BLaER1 treated with 17β-estradiol and CSF1 and Interleukin-3, amounts not matched to agents 10 nM and 100 nM (cell line): ENCODE measurements at regions not wholly inside any gene's neighbourhood (a gene's known extent, or its start where the extent isn't known, plus 50 kb on each side); places are given as distances from the start of the nearest gene placed in this dataset.

Experiments
- H3K27ac ChIP-seq, 11 experiments: shearing (Covaris generic); formaldehyde crosslinking; 2 replicates each; pipeline ENCODE4 v1.8.1; 2022
- H3K27me3 ChIP-seq, 11 experiments: shearing (Covaris generic); formaldehyde crosslinking; 2 replicates each; pipeline ENCODE4 v1.8.1; 2022
- H3K36me3 ChIP-seq, 11 experiments: shearing (Covaris generic); formaldehyde crosslinking; 2 replicates each; pipeline ENCODE4 v1.8.1; 2022
- H3K4me1 ChIP-seq, 10 experiments: shearing (Covaris generic); formaldehyde crosslinking; 2 replicates each; pipeline ENCODE4 v1.8.1; 2022
- H3K4me2 ChIP-seq, 11 experiments: shearing (Covaris generic); formaldehyde crosslinking; 2 replicates each; pipeline ENCODE4 v1.8.1; 2022
- H3K4me3 ChIP-seq, 10 experiments: shearing (Covaris generic); formaldehyde crosslinking; 2 replicates each; pipeline ENCODE4 v1.8.1; 2022
- H3K9ac ChIP-seq, 11 experiments: shearing (Covaris generic); formaldehyde crosslinking; 2 replicates each; pipeline ENCODE4 v1.8.1; 2022
- H3K9me3 ChIP-seq, 11 experiments: shearing (Covaris generic); formaldehyde crosslinking; replicated peaks in 1 of 11; 2 replicates each; pipeline ENCODE4 v1.8.1; 2022
- H4K20me1 ChIP-seq, 11 experiments: shearing (Covaris generic); formaldehyde crosslinking; 2 replicates each; pipeline ENCODE4 v1.8.1; 2022
- Cebpa-rat ChIP-seq, 11 experiments: shearing (Covaris generic); IDR thresholded peaks; 2 replicates each; pipeline ENCODE4 v1.8.1; 2022

DNA sequence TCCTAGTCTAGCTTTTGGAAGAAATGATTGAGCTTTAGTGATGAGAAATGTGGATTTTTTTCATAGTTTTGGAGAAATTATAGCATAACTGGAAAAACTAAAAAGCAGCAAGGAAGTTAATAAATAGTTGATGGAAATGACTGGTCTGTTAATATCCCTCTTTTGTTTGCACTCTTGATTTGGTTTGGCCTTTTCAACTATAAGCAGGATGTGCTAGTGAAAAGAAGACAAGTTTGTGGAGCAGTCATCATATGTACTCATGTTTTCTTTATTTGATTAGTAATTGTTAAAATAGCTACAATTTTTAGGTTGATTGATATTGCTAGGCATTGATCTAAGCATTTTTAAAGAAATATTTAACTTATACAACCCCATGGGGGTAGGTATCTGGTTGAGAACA is 374.7 kb downstream of the TAF11L14 start:
- Histone ChIP-seq H3K27ac (no peak overlapping the region), H3K4me1 (no peaks in the 10 kb centered on the region), H3K36me3 (no peaks in the 10 kb centered on the region), H3K4me3 (no peak overlapping the region), H3K4me2 (no peak overlapping the region), H3K9me3 (peaks cover 0 to 6% (median 0%) of the 10 kb centered on the region in 11 experiments; a peak in 1 of 22 replicates), H3K27me3 (no peaks in the 10 kb centered on the region), H4K20me1 (no peaks in the 10 kb centered on the region), H3K9ac (no peak overlapping the region)
- TF ChIP-seq Cebpa-rat (IDR thresholded peaks at IDR 0.05): no peak

DNA sequence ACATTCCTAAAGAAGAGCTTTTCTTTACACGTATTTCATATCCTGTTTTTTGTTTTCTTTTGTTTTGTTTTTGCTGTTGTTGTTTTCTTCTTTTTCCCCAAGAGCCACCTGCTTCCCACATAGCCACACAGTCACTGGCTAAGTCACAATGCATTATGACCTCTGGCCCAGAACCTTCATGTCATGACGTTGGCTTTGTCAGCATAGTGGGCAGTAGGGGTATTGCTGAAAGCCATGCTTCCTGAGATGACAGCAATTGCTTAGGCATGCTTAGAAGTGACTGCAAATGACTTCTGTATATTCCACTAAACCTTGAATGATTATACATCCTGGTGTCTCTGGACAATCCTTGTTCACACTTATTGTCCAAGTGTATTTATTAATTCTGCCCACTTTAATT is 375.8 kb downstream of the TAF11L14 start:
- Histone ChIP-seq H3K36me3 (no peaks in the 10 kb centered on the region), H3K9ac (no peak overlapping the region), H4K20me1 (no peaks in the 10 kb centered on the region), H3K9me3 (peaks cover 0 to 6% (median 0%) of the 10 kb centered on the region in 11 experiments; a peak in 1 of 22 replicates), H3K4me3 (no peak overlapping the region), H3K27me3 (no peaks in the 10 kb centered on the region), H3K4me2 (no peak overlapping the region), H3K4me1 (no peaks in the 10 kb centered on the region), H3K27ac (no peak overlapping the region)
- no peak for TF ChIP-seq Cebpa-rat (IDR thresholded peaks at IDR 0.05)

DNA sequence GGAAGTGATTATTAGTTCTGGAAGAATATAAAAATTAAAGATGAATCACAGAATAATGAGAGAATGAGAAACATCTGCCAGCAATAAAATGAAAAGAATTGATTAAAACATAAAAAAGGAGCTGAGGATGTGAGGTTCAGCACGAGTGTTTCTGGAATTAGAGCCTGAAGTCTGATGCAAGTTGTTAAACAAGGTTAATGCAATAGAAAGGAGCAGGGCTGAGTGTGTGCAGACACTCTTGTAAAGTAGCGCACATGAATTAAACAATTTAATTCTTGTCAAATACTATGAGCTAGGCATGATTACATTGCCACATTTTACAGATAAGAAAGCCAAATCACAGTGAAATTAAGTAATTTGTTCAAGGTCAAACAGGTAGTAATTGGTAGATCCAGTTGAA is 384.2 kb downstream of the TAF11L14 start:
- no peaks in the 10 kb centered on the region for H3K36me3 ChIP-seq
- H3K4me1 ChIP-seq: peaks cover 0 to 5% (median 0%) of the 10 kb centered on the region in 10 experiments; a peak in 7 of 20 replicates
- H3K27ac ChIP-seq: no peak overlapping the region
- no peak overlapping the region for H3K4me3 ChIP-seq
- H3K9ac ChIP-seq: no peak overlapping the region
- H3K4me2 ChIP-seq: no peak overlapping the region
- no peak for TF ChIP-seq Cebpa-rat (IDR thresholded peaks at IDR 0.05)
- no peaks in the 10 kb centered on the region for H4K20me1 ChIP-seq
- no peaks in the 10 kb centered on the region for H3K27me3 ChIP-seq
- H3K9me3 ChIP-seq: peaks cover 0 to 7% (median 5%) of the 10 kb centered on the region in 11 experiments; a peak in 5 of 22 replicates

DNA sequence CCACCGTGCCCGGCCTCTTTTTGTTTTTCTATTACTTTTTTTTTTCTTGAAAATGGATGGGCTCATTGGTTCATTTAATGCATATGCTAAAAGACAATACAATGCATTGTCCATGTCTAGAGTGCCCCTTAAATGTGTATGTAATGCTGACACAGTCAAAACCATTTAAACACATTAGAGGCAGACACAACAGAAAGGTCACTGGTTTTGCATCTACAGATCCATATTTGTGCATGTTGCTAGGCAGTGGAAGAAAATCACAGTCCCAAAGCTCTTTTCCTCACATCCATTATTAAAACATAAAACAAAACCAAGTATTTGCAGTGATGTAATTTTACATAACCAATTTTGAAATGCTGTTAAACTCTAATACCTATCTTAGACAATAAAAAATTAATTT is 389.0 kb downstream of the TAF11L14 start:
- Histone ChIP-seq H3K27ac (no peak overlapping the region; a peak in 1 of 22 replicates), H4K20me1 (no peaks in the 10 kb centered on the region), H3K9me3 (no peaks in the 10 kb centered on the region), H3K27me3 (no peaks in the 10 kb centered on the region), H3K4me1 (peaks cover 0 to 26% (median 13%) of the 10 kb centered on the region in 10 experiments; a peak in 15 of 20 replicates), H3K36me3 (no peaks in the 10 kb centered on the region), H3K4me3 (no peak overlapping the region), H3K4me2 (peak overlapping the region in 3 of 11 experiments; percentile 7 to 82 (median 63); a peak in 4 of 22 replicates), H3K9ac (no peak overlapping the region)
- no peak for TF ChIP-seq Cebpa-rat (IDR thresholded peaks at IDR 0.05)

DNA sequence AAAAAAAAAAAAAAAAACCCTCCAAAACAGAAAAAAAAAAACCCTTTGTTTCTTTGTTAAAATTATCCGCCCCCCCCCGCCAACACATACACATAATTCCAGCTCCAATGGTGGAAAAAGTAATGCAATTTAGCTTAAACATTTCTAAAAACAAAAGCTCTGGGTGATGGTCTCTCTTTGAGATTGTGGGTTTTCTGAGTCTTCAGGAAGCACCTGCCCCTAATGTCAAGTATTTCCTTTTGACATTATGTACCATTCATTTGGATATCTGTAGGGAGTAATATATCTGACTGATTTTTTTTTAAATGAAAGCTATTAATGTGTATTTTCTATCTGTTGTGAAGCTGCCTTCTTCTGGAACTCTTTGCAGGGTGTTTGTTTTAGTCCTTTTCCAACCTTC is 389.7 kb downstream of the TAF11L14 start:
- H3K27me3 ChIP-seq: no peaks in the 10 kb centered on the region
- no peak overlapping the region for H3K9ac ChIP-seq
- no peak overlapping the region for H3K4me3 ChIP-seq
- peak overlapping the region in 1 of 11 experiments; percentile 39; a peak in 2 of 22 replicates for H3K27ac ChIP-seq
- H3K36me3 ChIP-seq: no peaks in the 10 kb centered on the region
- peaks cover 0 to 26% (median 13%) of the 10 kb centered on the region in 10 experiments; a peak in 15 of 20 replicates for H3K4me1 ChIP-seq
- TF ChIP-seq Cebpa-rat (IDR thresholded peaks at IDR 0.05): no peak
- peak overlapping the region in 7 of 11 experiments; percentile 32 to 82 (median 67); a peak in 14 of 22 replicates for H3K4me2 ChIP-seq
- no peaks in the 10 kb centered on the region for H4K20me1 ChIP-seq
- no peaks in the 10 kb centered on the region for H3K9me3 ChIP-seq

DNA sequence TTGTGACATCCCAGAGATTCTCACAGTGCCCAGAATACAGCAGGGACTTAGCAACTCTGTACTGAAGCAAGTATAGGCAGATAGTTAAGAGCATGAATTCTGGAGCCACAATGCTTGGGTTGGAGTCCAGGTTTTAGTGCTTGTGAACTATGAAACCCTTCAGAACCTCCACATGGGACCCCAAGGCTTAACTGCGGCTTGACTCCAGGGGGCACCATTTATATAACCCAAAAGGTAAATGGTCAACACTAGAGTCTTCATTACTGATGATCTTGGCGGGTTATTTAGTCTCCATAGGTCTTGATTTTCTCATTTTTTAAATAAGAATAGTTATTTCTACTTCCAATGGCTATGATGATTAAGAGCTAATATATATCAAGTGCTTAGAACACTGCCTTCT is 390.3 kb downstream of the TAF11L14 start:
- no peak for TF ChIP-seq Cebpa-rat (IDR thresholded peaks at IDR 0.05)
- Histone ChIP-seq H3K9ac (no peak overlapping the region), H3K36me3 (no peaks in the 10 kb centered on the region), H3K27ac (peak overlapping the region in 2 of 11 experiments; percentile 15 to 39; a peak in 2 of 22 replicates), H3K4me1 (peaks cover 0 to 26% (median 13%) of the 10 kb centered on the region in 10 experiments; a peak in 15 of 20 replicates), H4K20me1 (no peaks in the 10 kb centered on the region), H3K27me3 (no peaks in the 10 kb centered on the region), H3K4me2 (peak overlapping the region in 7 of 11 experiments; percentile 32 to 82 (median 67); a peak in 14 of 22 replicates), H3K9me3 (no peaks in the 10 kb centered on the region), H3K4me3 (no peak overlapping the region)

DNA sequence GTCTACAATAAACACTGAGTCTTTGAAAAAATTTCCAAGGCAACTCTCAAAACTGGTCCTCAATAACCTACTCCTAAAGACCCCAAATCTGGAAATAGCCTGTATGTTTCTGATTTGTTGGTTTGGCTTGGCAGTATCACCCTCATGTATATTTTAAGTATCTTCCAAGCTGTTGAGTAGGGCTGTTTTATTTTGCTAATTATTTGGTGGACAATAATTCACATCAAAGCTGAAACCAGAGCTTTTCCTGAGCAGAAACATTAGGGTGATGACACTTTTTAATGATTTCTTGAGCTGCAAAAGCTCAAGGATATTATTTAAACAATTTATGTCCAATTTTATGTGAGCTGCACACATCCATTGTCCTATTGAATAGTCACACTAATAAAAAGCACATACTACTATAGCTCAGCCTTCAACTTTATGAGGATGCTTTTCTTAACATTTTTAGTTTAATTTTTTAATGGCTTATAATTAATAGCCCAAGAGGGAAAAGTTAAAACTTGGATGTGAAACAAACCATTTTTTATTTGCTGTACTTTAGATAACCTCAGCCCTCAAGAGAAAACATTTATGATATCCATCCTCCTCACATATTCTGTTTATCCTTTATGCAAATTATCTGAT is 393.1 kb downstream of the TAF11L14 start:
- Histone ChIP-seq H3K4me2 (no peak overlapping the region), H3K9ac (no peak overlapping the region), H3K4me1 (peaks cover 0 to 26% (median 13%) of the 10 kb centered on the region in 10 experiments; a peak in 15 of 20 replicates), H4K20me1 (no peaks in the 10 kb centered on the region), H3K27ac (no peak overlapping the region), H3K9me3 (no peaks in the 10 kb centered on the region), H3K4me3 (no peak overlapping the region), H3K27me3 (no peaks in the 10 kb centered on the region), H3K36me3 (no peaks in the 10 kb centered on the region)
- TF ChIP-seq Cebpa-rat (IDR thresholded peaks at IDR 0.05): no peak

DNA sequence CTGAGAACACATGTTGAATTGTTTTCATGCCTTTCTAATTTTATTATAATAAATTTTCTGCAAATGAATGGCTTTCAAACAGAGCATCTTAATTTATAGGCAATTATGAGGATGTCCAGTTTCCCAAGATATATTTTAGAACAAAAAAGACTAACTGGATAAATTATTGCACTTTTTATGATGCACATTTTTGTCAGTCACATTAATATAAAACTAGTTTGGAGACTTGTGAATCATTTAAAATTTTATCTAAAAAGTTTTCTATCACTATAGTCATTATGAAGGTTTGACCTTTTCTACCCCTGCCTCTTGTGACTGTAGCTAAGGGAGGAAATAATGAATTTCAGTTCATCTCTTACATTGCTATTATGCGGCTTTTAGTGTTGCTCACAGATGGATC is 393.8 kb downstream of the TAF11L14 start:
- no peaks in the 10 kb centered on the region for H3K9me3 ChIP-seq

DNA sequence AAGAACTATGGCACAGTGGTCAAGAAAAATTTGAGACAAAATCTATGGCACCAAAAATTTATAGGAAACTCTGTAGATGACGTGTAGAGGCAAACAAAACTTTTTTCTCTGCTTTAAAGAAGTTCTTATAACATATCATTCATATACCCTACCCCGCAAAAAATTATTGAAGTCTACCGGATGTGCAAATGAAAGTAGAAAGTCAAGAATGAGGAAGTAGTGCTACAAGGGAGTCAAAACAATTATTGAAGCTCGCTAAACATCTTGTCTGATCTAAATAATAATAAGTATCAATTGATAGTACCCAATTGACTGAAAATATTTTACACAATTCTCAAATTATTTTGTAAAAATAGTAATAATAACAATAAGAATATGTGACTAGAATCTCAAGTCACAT is 398.5 kb downstream of the TAF11L14 start:
- H4K20me1 ChIP-seq: no peaks in the 10 kb centered on the region
- H3K9ac ChIP-seq: no peak overlapping the region
- no peak overlapping the region for H3K4me2 ChIP-seq
- TF ChIP-seq Cebpa-rat (IDR thresholded peaks at IDR 0.05): no peak
- H3K4me3 ChIP-seq: no peak overlapping the region
- no peaks in the 10 kb centered on the region for H3K27me3 ChIP-seq
- H3K4me1 ChIP-seq: no peaks in the 10 kb centered on the region
- H3K36me3 ChIP-seq: no peaks in the 10 kb centered on the region
- peaks cover 0 to 18% (median 0%) of the 10 kb centered on the region in 11 experiments; a peak in 7 of 22 replicates for H3K9me3 ChIP-seq
- no peak overlapping the region for H3K27ac ChIP-seq

More for the DNA sequence above, 393.8 kb downstream of the TAF11L14 start:
- no peak overlapping the region for H3K9ac ChIP-seq
- H3K27ac ChIP-seq: no peak overlapping the region
- H3K27me3 ChIP-seq: no peaks in the 10 kb centered on the region
- no peaks in the 10 kb centered on the region for H3K36me3 ChIP-seq
- H3K4me3 ChIP-seq: no peak overlapping the region
- H3K4me1 ChIP-seq: peaks cover 0 to 26% (median 13%) of the 10 kb centered on the region in 10 experiments; a peak in 15 of 20 replicates
- H3K4me2 ChIP-seq: no peak overlapping the region
- no peaks in the 10 kb centered on the region for H4K20me1 ChIP-seq
- no peak for TF ChIP-seq Cebpa-rat (IDR thresholded peaks at IDR 0.05)

DNA sequence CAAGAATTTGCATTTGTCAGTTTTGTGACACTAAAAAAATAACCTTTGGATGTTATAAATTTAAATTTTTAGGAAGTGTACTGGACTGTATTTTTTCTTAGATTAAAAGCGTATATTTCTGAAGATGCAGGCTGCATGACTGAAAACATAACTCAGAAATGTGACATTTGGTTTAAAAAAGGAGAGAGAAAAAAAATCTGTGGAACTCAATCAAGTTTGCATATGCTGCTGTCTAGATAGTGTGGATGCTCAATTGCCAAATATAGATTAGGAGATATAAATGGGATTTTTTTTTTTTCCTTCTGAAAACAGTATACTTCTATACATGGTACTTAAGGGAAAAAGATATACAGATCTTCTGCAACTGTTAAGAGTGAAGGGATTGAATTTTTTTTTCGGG is 402.3 kb downstream of the TAF11L14 start:
- H3K9me3 ChIP-seq: peaks cover 0 to 18% (median 0%) of the 10 kb centered on the region in 11 experiments; a peak in 8 of 22 replicates
- H3K27ac ChIP-seq: no peak overlapping the region
- no peaks in the 10 kb centered on the region for H4K20me1 ChIP-seq
- no peaks in the 10 kb centered on the region for H3K27me3 ChIP-seq
- H3K4me2 ChIP-seq: no peak overlapping the region
- no peak overlapping the region for H3K9ac ChIP-seq
- no peak for TF ChIP-seq Cebpa-rat (IDR thresholded peaks at IDR 0.05)
- H3K4me1 ChIP-seq: no peaks in the 10 kb centered on the region
- no peaks in the 10 kb centered on the region for H3K36me3 ChIP-seq
- no peak overlapping the region for H3K4me3 ChIP-seq
